HEK293T (cell line): ENCODE measurements at regions not wholly inside any gene's neighbourhood (a gene's known extent, or its start where the extent isn't known, plus 50 kb on each side); places are given as distances from the start of the nearest gene placed in this dataset.

Source experiments
- CTBP1 ChIP-seq: fragments of 450-650 bp; IDR thresholded peaks from 2 replicates; pipeline ENCODE4 v1.6.1; 2016; ENCODE audit warnings: borderline replicate concordance
- ELF4 ChIP-seq: fragments of 450-650 bp; IDR thresholded peaks from 2 replicates; pipeline ENCODE4 v1.6.1; 2017; ENCODE audit warnings: antibody characterized with exemption
- FOXA1 ChIP-seq: fragments of 450-650 bp; IDR thresholded peaks from 2 replicates; pipeline ENCODE4 v1.6.1; 2016; ENCODE audit warnings: mild to moderate bottlenecking
- FOXK2 ChIP-seq: fragments of 450-650 bp; IDR thresholded peaks from 2 replicates; pipeline ENCODE4 v1.6.1; 2016; ENCODE audit warnings: mild to moderate bottlenecking
- FOXM1 ChIP-seq: fragments of 450-650 bp; IDR thresholded peaks from 2 replicates; pipeline ENCODE4 v1.6.1; 2017; ENCODE audit warnings: mild to moderate bottlenecking, borderline replicate concordance
- HDGF ChIP-seq: fragments of 450-650 bp; IDR thresholded peaks from 2 replicates; pipeline ENCODE4 v1.6.1; 2017; ENCODE audit warnings: antibody characterized with exemption, borderline replicate concordance
- L3MBTL2 ChIP-seq: fragments of 450-650 bp; conservative IDR thresholded peaks from 2 replicates; pipeline ENCODE4 v1.6.1; 2016; ENCODE audit warnings: mild to moderate bottlenecking
- LEF1 ChIP-seq: fragments of 450-650 bp; IDR thresholded peaks from 2 replicates; pipeline ENCODE4 v1.6.1; 2017; ENCODE audit warnings: mild to moderate bottlenecking, borderline replicate concordance
- SP1 ChIP-seq: fragments of 450-650 bp; IDR thresholded peaks from 2 replicates; pipeline ENCODE4 v1.6.1; 2017
- SUZ12 ChIP-seq: fragments of 450-650 bp; IDR thresholded peaks from 2 replicates; pipeline ENCODE4 v1.6.1; 2016; ENCODE audit warnings: mild to moderate bottlenecking
- TARDBP ChIP-seq: fragments of 450-650 bp; IDR thresholded peaks from 2 replicates; pipeline ENCODE4 v1.6.1; 2016

GRCh38 chr16:29154088-29154487 lies 169.2 kb downstream of the LAT start:
- TF ChIP-seq TARDBP, result no peak
- no peak for TF ChIP-seq FOXA1
- no peak for TF ChIP-seq SP1
- no peak for TF ChIP-seq LEF1
- TF ChIP-seq ELF4, result no peak
- TF ChIP-seq HDGF, result no peak
- no peak for TF ChIP-seq SUZ12
- TF ChIP-seq FOXK2, result no peak
- TF ChIP-seq CTBP1, result no peak
- no peak for TF ChIP-seq L3MBTL2
- TF ChIP-seq FOXM1, result no peak
